ENCODE measurements at regions not wholly inside any gene's neighbourhood (a gene's known extent, or its start where the extent isn't known, plus 50 kb on each side); places are given as distances from the start of the nearest gene placed in this dataset.

DNA sequence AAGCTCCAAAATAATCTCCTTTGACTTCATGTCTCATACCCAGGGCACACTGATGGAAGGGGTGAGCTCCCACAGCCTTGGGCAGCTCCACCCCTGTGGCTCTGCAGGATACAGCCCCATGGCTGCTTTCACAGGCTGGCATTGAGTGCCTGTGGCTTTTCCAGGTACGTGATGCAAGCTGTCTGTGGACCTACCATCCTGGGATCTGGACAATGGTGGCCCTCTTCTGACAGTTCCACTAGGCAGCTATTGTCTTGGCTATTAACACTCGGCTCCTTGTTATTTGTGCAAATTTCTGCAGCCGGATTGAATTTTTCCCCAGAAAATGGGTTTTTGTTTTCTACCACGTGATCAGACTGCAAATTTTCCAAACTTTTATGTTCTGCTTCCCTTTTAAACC lies 634.2 kb downstream of the TSN start:
- Mint-ChIP-seq H3K4me3 (ENCODE audit: unreplicated experiment) (no peak overlapping the region), H3K27ac (ENCODE audit: unreplicated experiment) (no peak overlapping the region), H3K27me3 (ENCODE audit: unreplicated experiment) (no peaks in the 10 kb centered on the region), H3K36me3 (ENCODE audit: unreplicated experiment) (no peaks in the 10 kb centered on the region), H3K9me3 (ENCODE audit: unreplicated experiment) (peaks cover 22% of the 10 kb centered on the region), H3K4me1 (ENCODE audit: unreplicated experiment) (no peaks in the 10 kb centered on the region)
- TF ChIP-seq, protein P1, sequence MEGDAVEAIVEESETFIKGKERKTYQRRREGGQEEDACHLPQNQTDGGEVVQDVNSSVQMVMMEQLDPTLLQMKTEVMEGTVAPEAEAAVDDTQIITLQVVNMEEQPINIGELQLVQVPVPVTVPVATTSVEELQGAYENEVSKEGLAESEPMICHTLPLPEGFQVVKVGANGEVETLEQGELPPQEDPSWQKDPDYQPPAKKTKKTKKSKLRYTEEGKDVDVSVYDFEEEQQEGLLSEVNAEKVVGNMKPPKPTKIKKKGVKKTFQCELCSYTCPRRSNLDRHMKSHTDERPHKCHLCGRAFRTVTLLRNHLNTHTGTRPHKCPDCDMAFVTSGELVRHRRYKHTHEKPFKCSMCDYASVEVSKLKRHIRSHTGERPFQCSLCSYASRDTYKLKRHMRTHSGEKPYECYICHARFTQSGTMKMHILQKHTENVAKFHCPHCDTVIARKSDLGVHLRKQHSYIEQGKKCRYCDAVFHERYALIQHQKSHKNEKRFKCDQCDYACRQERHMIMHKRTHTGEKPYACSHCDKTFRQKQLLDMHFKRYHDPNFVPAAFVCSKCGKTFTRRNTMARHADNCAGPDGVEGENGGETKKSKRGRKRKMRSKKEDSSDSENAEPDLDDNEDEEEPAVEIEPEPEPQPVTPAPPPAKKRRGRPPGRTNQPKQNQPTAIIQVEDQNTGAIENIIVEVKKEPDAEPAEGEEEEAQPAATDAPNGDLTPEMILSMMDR (IDR thresholded peaks at IDR 0.05): no peak
- no peak for DNase-seq (ENCODE audit: extremely low spot score, unreplicated experiment)

- DNase-seq (ENCODE audit: extremely low spot score, unreplicated experiment): no peak
- TF ChIP-seq, protein P1 (IDR thresholded peaks at IDR 0.05): no peak
- Mint-ChIP-seq H3K27ac (ENCODE audit: unreplicated experiment) (no peak overlapping the region), H3K4me1 (ENCODE audit: unreplicated experiment) (no peaks in the 10 kb centered on the region), H3K27me3 (ENCODE audit: unreplicated experiment) (no peaks in the 10 kb centered on the region), H3K9me3 (ENCODE audit: unreplicated experiment) (peaks cover 22% of the 10 kb centered on the region), H3K36me3 (ENCODE audit: unreplicated experiment) (no peaks in the 10 kb centered on the region), H3K4me3 (ENCODE audit: unreplicated experiment) (no peak overlapping the region)
Measured at GRCh38 chr2:122390406-122390805, 635.0 kb downstream of the TSN start.

DNA sequence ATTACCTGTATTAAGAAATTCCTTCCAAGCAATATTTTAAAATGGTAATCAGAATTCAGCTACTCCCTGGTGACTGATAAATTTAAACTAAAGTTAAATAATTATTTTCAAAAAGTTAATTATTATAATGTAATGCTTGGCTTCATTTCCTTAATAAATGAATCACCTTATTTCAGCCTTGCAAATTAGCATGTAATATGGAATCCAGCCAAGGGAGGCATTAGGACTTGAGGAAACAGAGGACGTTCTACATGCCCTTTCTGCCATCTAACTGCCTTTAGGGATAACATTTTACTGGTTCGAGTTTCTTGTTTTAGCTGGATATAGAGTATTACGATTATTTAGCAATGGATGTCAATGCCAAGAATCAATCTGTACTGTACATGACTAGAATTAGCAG lies 636.3 kb downstream of the TSN start:
- H3K36me3 Mint-ChIP-seq (ENCODE audit: unreplicated experiment): no peaks in the 10 kb centered on the region
- no peaks in the 10 kb centered on the region for H3K27me3 Mint-ChIP-seq (ENCODE audit: unreplicated experiment)
- TF ChIP-seq, protein P1 (IDR thresholded peaks at IDR 0.05): no peak
- no peak for DNase-seq (ENCODE audit: extremely low spot score, unreplicated experiment)
- no peak overlapping the region for H3K27ac Mint-ChIP-seq (ENCODE audit: unreplicated experiment)
- H3K4me1 Mint-ChIP-seq (ENCODE audit: unreplicated experiment): no peaks in the 10 kb centered on the region
- no peak overlapping the region for H3K4me3 Mint-ChIP-seq (ENCODE audit: unreplicated experiment)
- H3K9me3 Mint-ChIP-seq (ENCODE audit: unreplicated experiment): peaks cover 22% of the 10 kb centered on the region

DNA sequence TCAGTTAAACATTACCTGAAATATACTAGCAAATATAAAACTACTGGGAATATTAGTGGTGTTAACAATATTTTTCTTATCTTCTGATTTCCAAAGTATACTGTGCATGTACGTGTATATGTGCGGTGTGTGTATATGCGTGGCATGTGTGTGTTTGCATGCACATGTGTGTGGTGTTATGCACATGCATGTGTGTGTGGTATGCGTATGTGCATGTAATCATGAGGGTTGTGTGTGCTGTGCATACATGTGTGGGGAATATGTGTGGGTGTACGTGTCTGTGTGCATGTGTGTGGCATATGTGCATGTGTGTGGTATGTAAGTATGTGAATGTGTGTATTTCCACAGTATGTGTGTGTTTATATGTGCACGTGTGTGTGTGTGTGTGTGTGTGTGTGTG lies 640.2 kb downstream of the TSN start:
- no peak overlapping the region for H3K27ac Mint-ChIP-seq (ENCODE audit: unreplicated experiment)
- DNase-seq (ENCODE audit: extremely low spot score, unreplicated experiment): no peak
- no peak overlapping the region for H3K4me3 Mint-ChIP-seq (ENCODE audit: unreplicated experiment)
- TF ChIP-seq, protein P1 (IDR thresholded peaks at IDR 0.05): no peak
- H3K36me3 Mint-ChIP-seq (ENCODE audit: unreplicated experiment): no peaks in the 10 kb centered on the region
- H3K9me3 Mint-ChIP-seq (ENCODE audit: unreplicated experiment): peaks cover 14% of the 10 kb centered on the region
- H3K4me1 Mint-ChIP-seq (ENCODE audit: unreplicated experiment): no peaks in the 10 kb centered on the region
- no peaks in the 10 kb centered on the region for H3K27me3 Mint-ChIP-seq (ENCODE audit: unreplicated experiment)

DNA sequence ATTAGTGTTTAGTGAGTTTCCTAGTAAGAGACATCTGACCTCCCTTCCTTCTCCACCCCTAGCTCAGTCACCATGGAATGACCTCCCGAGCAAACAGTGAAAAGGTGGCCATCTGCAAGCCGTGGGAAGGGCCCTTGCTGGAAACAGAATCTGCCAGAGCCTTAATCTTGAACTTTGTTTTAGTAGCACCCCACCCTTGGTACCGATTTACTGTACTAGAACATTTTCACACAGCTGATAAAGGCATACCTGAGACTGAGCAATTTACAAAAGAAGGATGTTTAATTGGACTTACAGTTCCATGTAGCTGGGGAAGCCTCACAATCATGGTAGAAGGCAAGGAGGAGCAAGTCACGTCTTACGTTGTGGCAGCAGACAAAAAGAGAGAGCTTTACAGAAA lies 655.8 kb downstream of the TSN start:
- TF ChIP-seq, protein P1 (IDR thresholded peaks at IDR 0.05): no peak
- DNase-seq (ENCODE audit: extremely low spot score, unreplicated experiment): no peak
- Mint-ChIP-seq H3K9me3 (ENCODE audit: unreplicated experiment) (peaks cover 9% of the 10 kb centered on the region), H3K27ac (ENCODE audit: unreplicated experiment) (no peak overlapping the region), H3K36me3 (ENCODE audit: unreplicated experiment) (no peaks in the 10 kb centered on the region), H3K4me3 (ENCODE audit: unreplicated experiment) (no peak overlapping the region), H3K4me1 (ENCODE audit: unreplicated experiment) (no peaks in the 10 kb centered on the region), H3K27me3 (ENCODE audit: unreplicated experiment) (no peaks in the 10 kb centered on the region)

Measured in osteocyte (in vitro differentiated cells).